ENCODE measurements at regions not wholly inside any gene's neighbourhood (a gene's known extent, or its start where the extent isn't known, plus 50 kb on each side); places are given as distances from the start of the nearest gene placed in this dataset.

DNA sequence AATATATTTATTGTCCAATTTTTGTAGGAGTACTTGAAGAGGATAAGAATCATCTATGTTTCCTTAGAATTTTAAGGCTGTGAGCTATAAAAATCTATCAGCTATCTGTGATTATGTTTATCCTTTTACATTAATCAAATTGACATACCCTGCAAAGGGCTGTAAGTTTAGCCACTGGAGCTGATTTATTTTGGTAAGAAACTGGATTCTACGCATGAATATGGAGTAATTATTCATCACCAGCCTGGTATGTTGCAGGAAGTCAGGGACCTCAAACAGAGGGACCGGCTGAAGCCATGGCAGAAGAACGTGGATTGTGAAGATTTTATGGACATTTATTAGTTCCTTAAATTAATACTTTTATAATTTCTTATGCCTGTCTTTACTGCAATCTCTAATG, 696.9 kb downstream of the DNAJB9 start:
- no peaks in the 10 kb centered on the region for H3K9me2 ChIP-seq (replicated peaks; ENCODE audit: insufficient read depth, low read length)
- H4K20me1 ChIP-seq (ENCODE audit: insufficient read depth, low read depth, low read length) = no peaks in the 10 kb centered on the region
- H3K36me3 ChIP-seq (ENCODE audit: insufficient read depth, low read length) = no peaks in the 10 kb centered on the region
- H2AFZ ChIP-seq (ENCODE audit: low read length) = no peak overlapping the region
- DNase-seq = no peak
- H3K27me3 ChIP-seq (ENCODE audit: low read length) = no peaks in the 10 kb centered on the region
- H3K4me1 ChIP-seq (ENCODE audit: low read length) = no peaks in the 10 kb centered on the region
- H3K4me3 ChIP-seq (ENCODE audit: low read length) = no peak overlapping the region
- no peak overlapping the region for H3K9ac ChIP-seq (ENCODE audit: low read length)
- peaks cover 12% of the 10 kb centered on the region; the same call in 1 of the 2 replicates for H3K9me3 ChIP-seq (ENCODE audit: low read length)
- H3K79me2 ChIP-seq (ENCODE audit: low read length) = no peaks in the 10 kb centered on the region
- H3K4me2 ChIP-seq (ENCODE audit: low read depth, low read length, poor library complexity, severe bottlenecking) = no peak overlapping the region
- no peak overlapping the region for H3K27ac ChIP-seq (ENCODE audit: low read length)

- Histone ChIP-seq H3K4me1 (ENCODE audit: low read length) (no peaks in the 10 kb centered on the region), H3K79me2 (ENCODE audit: low read length) (no peaks in the 10 kb centered on the region), H3K9me2 (replicated peaks; ENCODE audit: insufficient read depth, low read length) (no peaks in the 10 kb centered on the region), H3K27ac (ENCODE audit: low read length) (no peak overlapping the region), H3K9ac (ENCODE audit: low read length) (no peak overlapping the region), H3K36me3 (ENCODE audit: insufficient read depth, low read length) (no peaks in the 10 kb centered on the region), H3K9me3 (ENCODE audit: low read length) (peaks cover 10% of the 10 kb centered on the region; the same call in 1 of the 2 replicates), H3K4me2 (ENCODE audit: low read depth, low read length, poor library complexity, severe bottlenecking) (no peak overlapping the region), H3K4me3 (ENCODE audit: low read length) (no peak overlapping the region), H4K20me1 (ENCODE audit: insufficient read depth, low read depth, low read length) (no peaks in the 10 kb centered on the region), H2AFZ (ENCODE audit: low read length) (no peak overlapping the region), H3K27me3 (ENCODE audit: low read length) (no peaks in the 10 kb centered on the region)
- no peak for DNase-seq
These were observed 706.7 kb downstream of the DNAJB9 start for GRCh38 chr7:109276348-109276747.

GRCh38 chr7:109282726-109283125, 713.1 kb downstream of the DNAJB9 start:
- Histone ChIP-seq H3K9ac (ENCODE audit: low read length) (no peak overlapping the region), H3K27ac (ENCODE audit: low read length) (no peak overlapping the region), H3K9me2 (replicated peaks; ENCODE audit: insufficient read depth, low read length) (no peaks in the 10 kb centered on the region), H3K36me3 (ENCODE audit: insufficient read depth, low read length) (no peaks in the 10 kb centered on the region), H4K20me1 (ENCODE audit: insufficient read depth, low read depth, low read length) (no peaks in the 10 kb centered on the region), H3K27me3 (ENCODE audit: low read length) (no peaks in the 10 kb centered on the region), H2AFZ (ENCODE audit: low read length) (no peak overlapping the region), H3K79me2 (ENCODE audit: low read length) (no peaks in the 10 kb centered on the region), H3K4me3 (ENCODE audit: low read length) (no peak overlapping the region), H3K9me3 (ENCODE audit: low read length) (peaks cover 8% of the 10 kb centered on the region), H3K4me2 (ENCODE audit: low read depth, low read length, poor library complexity, severe bottlenecking) (no peak overlapping the region), H3K4me1 (ENCODE audit: low read length) (no peaks in the 10 kb centered on the region)
- no peak for DNase-seq

DNA sequence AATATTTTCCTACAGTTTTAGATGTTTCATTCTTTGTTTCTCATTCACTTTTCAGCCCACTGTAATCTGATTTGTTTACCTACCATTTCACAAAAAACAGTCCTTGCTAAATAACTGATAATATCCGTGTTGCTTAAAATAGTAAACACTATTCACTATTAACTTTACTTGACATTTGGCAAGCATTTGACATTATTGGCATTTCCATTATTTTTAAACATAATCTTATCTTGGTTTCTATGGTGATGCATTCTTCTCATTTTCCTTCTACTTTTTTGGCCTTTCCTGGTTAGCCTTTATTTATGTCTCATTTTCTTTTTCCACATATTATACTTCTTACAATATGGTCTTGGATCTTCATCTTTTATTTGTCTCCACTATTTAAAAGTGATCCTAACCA, 715.3 kb downstream of the DNAJB9 start:
- Histone ChIP-seq H3K79me2 (ENCODE audit: low read length) (no peaks in the 10 kb centered on the region), H3K4me2 (ENCODE audit: low read depth, low read length, poor library complexity, severe bottlenecking) (no peak overlapping the region), H3K9me2 (replicated peaks; ENCODE audit: insufficient read depth, low read length) (no peaks in the 10 kb centered on the region), H3K4me3 (ENCODE audit: low read length) (no peak overlapping the region), H3K27ac (ENCODE audit: low read length) (no peak overlapping the region), H3K4me1 (ENCODE audit: low read length) (no peaks in the 10 kb centered on the region), H3K9ac (ENCODE audit: low read length) (no peak overlapping the region), H3K27me3 (ENCODE audit: low read length) (no peaks in the 10 kb centered on the region), H3K9me3 (ENCODE audit: low read length) (peaks cover 7% of the 10 kb centered on the region), H4K20me1 (ENCODE audit: insufficient read depth, low read depth, low read length) (no peaks in the 10 kb centered on the region), H3K36me3 (ENCODE audit: insufficient read depth, low read length) (no peaks in the 10 kb centered on the region), H2AFZ (ENCODE audit: low read length) (no peak overlapping the region)
- DNase-seq = no peak

DNA sequence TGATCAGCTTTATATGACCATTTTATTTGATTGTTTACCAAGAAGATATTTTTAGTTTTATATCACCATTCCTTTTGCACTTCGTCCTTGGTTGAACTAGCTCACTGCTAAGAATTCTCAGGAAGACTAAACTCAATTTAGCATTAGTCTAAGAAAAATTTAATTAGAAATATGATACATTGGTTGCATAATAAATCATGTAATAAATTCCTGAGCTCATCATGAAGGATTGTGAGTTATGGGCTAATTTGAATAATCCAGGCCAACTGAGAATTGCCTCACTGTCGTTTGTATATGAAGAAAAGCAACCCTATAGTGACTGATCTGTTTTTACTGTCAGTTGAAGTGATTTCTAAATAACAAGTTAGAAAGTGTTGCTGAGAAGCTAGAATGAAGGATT, 725.5 kb downstream of the DNAJB9 start:
- H3K4me2 ChIP-seq (ENCODE audit: low read depth, low read length, poor library complexity, severe bottlenecking) = no peak overlapping the region
- H3K27me3 ChIP-seq (ENCODE audit: low read length) = no peaks in the 10 kb centered on the region
- H4K20me1 ChIP-seq (ENCODE audit: insufficient read depth, low read depth, low read length) = no peaks in the 10 kb centered on the region
- no peaks in the 10 kb centered on the region; the same call in 1 of the 2 replicates for H3K9me3 ChIP-seq (ENCODE audit: low read length)
- H3K4me1 ChIP-seq (ENCODE audit: low read length) = no peaks in the 10 kb centered on the region
- H3K36me3 ChIP-seq (ENCODE audit: insufficient read depth, low read length) = no peaks in the 10 kb centered on the region
- no peaks in the 10 kb centered on the region for H3K79me2 ChIP-seq (ENCODE audit: low read length)
- no peak overlapping the region for H3K9ac ChIP-seq (ENCODE audit: low read length)
- H3K27ac ChIP-seq (ENCODE audit: low read length) = no peak overlapping the region
- no peak for DNase-seq
- no peak overlapping the region for H2AFZ ChIP-seq (ENCODE audit: low read length)
- no peaks in the 10 kb centered on the region for H3K9me2 ChIP-seq (replicated peaks; ENCODE audit: insufficient read depth, low read length)
- no peak overlapping the region for H3K4me3 ChIP-seq (ENCODE audit: low read length)

DNA sequence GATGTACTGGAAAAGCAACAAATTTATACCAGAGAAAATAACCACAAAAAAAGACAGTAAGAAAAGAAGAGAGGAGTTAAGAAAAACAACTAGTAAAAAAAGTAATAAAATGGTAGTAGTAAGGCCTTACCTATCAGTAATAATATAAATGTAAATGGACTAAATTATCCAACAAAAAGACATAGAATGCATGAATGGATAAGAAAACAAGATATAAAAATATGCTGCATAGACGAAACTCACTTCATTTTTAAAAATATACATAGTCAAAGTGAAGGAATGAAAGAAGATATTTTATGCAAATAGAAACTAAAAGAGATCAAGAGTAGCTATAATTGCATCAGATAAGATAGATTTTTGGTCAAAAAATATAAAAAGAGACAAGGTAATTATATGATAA, 739.1 kb downstream of the DNAJB9 start:
- Histone ChIP-seq H3K4me2 (ENCODE audit: low read depth, low read length, poor library complexity, severe bottlenecking) (no peak overlapping the region), H3K36me3 (ENCODE audit: insufficient read depth, low read length) (no peaks in the 10 kb centered on the region)
- DNase-seq = no peak

DNA sequence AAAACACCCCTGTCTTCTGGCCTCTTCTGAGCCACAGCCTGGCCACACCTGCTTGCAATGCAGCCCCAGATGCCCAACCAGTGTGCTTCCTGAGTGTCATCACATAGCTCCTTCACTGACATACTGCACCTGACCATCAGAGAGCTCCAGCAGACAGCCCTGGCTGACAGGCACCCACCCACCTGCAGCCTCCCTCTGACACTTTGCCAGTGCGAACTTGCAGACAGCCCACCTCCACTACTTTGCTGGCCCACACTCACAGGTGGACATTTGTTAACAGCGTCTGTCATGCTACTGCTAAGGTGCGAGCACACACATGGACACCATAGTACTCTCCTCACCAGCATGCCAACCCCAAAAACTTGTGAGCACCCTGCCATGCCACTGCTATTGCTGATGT, 740.1 kb downstream of the DNAJB9 start:
- no peak overlapping the region for H2AFZ ChIP-seq (ENCODE audit: low read length)
- H3K36me3 ChIP-seq (ENCODE audit: insufficient read depth, low read length) = no peaks in the 10 kb centered on the region
- no peak for DNase-seq
- H3K79me2 ChIP-seq (ENCODE audit: low read length) = no peaks in the 10 kb centered on the region
- no peak overlapping the region for H3K27ac ChIP-seq (ENCODE audit: low read length)
- no peak overlapping the region for H3K4me3 ChIP-seq (ENCODE audit: low read length)
- H3K9ac ChIP-seq (ENCODE audit: low read length) = no peak overlapping the region
- H3K4me2 ChIP-seq (ENCODE audit: low read depth, low read length, poor library complexity, severe bottlenecking) = no peak overlapping the region
- no peaks in the 10 kb centered on the region for H3K27me3 ChIP-seq (ENCODE audit: low read length)
- no peaks in the 10 kb centered on the region for H4K20me1 ChIP-seq (ENCODE audit: insufficient read depth, low read depth, low read length)
- H3K9me2 ChIP-seq (replicated peaks; ENCODE audit: insufficient read depth, low read length) = no peaks in the 10 kb centered on the region
- no peaks in the 10 kb centered on the region for H3K4me1 ChIP-seq (ENCODE audit: low read length)
- H3K9me3 ChIP-seq (ENCODE audit: low read length) = peaks cover 27% of the 10 kb centered on the region

More for the DNA sequence above, 739.1 kb downstream of the DNAJB9 start:
- Histone ChIP-seq H3K9me3 (ENCODE audit: low read length) (peaks cover 27% of the 10 kb centered on the region), H4K20me1 (ENCODE audit: insufficient read depth, low read depth, low read length) (no peaks in the 10 kb centered on the region), H3K9ac (ENCODE audit: low read length) (no peak overlapping the region), H3K4me1 (ENCODE audit: low read length) (no peaks in the 10 kb centered on the region), H3K27ac (ENCODE audit: low read length) (no peak overlapping the region), H3K9me2 (replicated peaks; ENCODE audit: insufficient read depth, low read length) (no peaks in the 10 kb centered on the region), H3K4me3 (ENCODE audit: low read length) (no peak overlapping the region), H2AFZ (ENCODE audit: low read length) (no peak overlapping the region), H3K79me2 (ENCODE audit: low read length) (no peaks in the 10 kb centered on the region), H3K27me3 (ENCODE audit: low read length) (no peaks in the 10 kb centered on the region)

GRCh38 chr7:109318136-109318535, 748.5 kb downstream of the DNAJB9 start:
- Histone ChIP-seq H3K36me3 (ENCODE audit: insufficient read depth, low read length) (no peaks in the 10 kb centered on the region), H3K4me2 (ENCODE audit: low read depth, low read length, poor library complexity, severe bottlenecking) (no peak overlapping the region), H4K20me1 (ENCODE audit: insufficient read depth, low read depth, low read length) (no peaks in the 10 kb centered on the region), H3K27me3 (ENCODE audit: low read length) (no peaks in the 10 kb centered on the region), H3K9me3 (ENCODE audit: low read length) (peaks cover under 1% of the 10 kb centered on the region; the same call in 1 of the 2 replicates), H3K27ac (ENCODE audit: low read length) (no peak overlapping the region), H3K4me3 (ENCODE audit: low read length) (no peak overlapping the region), H2AFZ (ENCODE audit: low read length) (no peak overlapping the region), H3K4me1 (ENCODE audit: low read length) (no peaks in the 10 kb centered on the region), H3K9me2 (replicated peaks; ENCODE audit: insufficient read depth, low read length) (0 out of 2 replicates have a peak, but pooled peaks cover 3% of the 10 kb centered on the region), H3K9ac (ENCODE audit: low read length) (no peak overlapping the region), H3K79me2 (ENCODE audit: low read length) (no peaks in the 10 kb centered on the region)
- no peak for DNase-seq

- H3K4me3 ChIP-seq (ENCODE audit: low read length) = no peak overlapping the region
- no peaks in the 10 kb centered on the region for H3K27me3 ChIP-seq (ENCODE audit: low read length)
- no peak overlapping the region for H3K9ac ChIP-seq (ENCODE audit: low read length)
- H3K27ac ChIP-seq (ENCODE audit: low read length) = no peak overlapping the region
- no peak overlapping the region for H2AFZ ChIP-seq (ENCODE audit: low read length)
- no peaks in the 10 kb centered on the region for H3K4me1 ChIP-seq (ENCODE audit: low read length)
- H3K79me2 ChIP-seq (ENCODE audit: low read length) = no peaks in the 10 kb centered on the region
- no peak overlapping the region for H3K4me2 ChIP-seq (ENCODE audit: low read depth, low read length, poor library complexity, severe bottlenecking)
- H3K9me2 ChIP-seq (replicated peaks; ENCODE audit: insufficient read depth, low read length) = no peaks in the 10 kb centered on the region
- H4K20me1 ChIP-seq (ENCODE audit: insufficient read depth, low read depth, low read length) = no peaks in the 10 kb centered on the region
- H3K9me3 ChIP-seq (ENCODE audit: low read length) = no peaks in the 10 kb centered on the region
- no peak for DNase-seq
- no peaks in the 10 kb centered on the region for H3K36me3 ChIP-seq (ENCODE audit: insufficient read depth, low read length)
These were observed 753.2 kb downstream of the DNAJB9 start for GRCh38 chr7:109322833-109323232.

All from Karpas-422 (cell line).